ENCODE measurements at regions not wholly inside any gene's neighbourhood (a gene's known extent, or its start where the extent isn't known, plus 50 kb on each side); places are given as distances from the start of the nearest gene placed in this dataset.

- TF ChIP-seq CTCF (IDR thresholded peaks at IDR 0.05; ENCODE audit: low read depth, low read length) = no peak
- no peak for TF ChIP-seq EZH2phosphoT487 (IDR thresholded peaks at IDR 0.05; ENCODE audit: low read depth)
Measured at GRCh38 chr10:113476191-113476590, 76.7 kb upstream of the HABP2 start.

All from OCI-LY3 (cell line).